HG02678 (cell line): ENCODE measurements at regions not wholly inside any gene's neighbourhood (a gene's known extent, or its start where the extent isn't known, plus 50 kb on each side); places are given as distances from the start of the nearest gene placed in this dataset.

Experiments used
- ATAC-seq: cut with Tn5 transposase; IDR thresholded peaks from one replicate; pipeline ENCODE4 v1.9.1; 2021; ENCODE audit warnings: mild to moderate bottlenecking, moderate library complexity; ENCODE audit not compliant: unreplicated experiment

DNA sequence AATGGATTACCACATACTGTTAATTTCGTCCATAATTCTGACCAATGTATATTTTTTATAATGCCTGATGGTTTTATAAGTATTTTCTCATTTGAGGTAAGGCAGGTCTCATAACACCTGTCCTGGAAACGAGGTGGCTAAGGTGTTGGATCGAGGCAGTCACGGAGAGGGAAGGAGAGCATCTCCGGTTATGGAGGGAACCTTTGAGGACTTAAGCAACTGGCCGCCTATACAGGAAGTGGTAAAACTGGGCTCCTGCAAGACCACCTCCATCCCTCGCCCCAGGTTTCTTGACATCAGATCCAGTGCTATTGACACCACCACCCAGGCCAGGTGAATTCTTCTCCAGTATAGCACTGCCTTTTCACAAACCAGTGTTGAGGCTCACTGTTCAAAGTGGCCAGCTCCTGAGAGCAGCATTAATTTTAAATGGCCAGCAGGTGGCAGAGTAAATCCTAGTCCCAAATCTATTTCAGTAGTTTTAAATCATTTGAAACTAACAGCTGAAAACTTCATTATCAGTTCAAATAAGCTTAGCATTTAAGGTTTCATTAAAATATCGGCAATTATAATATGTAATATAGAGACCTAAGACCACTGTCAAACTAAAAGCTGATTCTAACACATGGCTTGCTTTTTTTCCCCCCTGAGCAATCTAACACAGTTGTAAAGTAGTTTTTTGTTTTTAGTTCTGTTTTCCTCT is 100.8 kb downstream of the PPM1A start:
- ATAC-seq = peak; percentile 57

GRCh38 chr14:60350366-60350720 is 101.3 kb downstream of the PPM1A start:
- ATAC-seq = no peak

DNA sequence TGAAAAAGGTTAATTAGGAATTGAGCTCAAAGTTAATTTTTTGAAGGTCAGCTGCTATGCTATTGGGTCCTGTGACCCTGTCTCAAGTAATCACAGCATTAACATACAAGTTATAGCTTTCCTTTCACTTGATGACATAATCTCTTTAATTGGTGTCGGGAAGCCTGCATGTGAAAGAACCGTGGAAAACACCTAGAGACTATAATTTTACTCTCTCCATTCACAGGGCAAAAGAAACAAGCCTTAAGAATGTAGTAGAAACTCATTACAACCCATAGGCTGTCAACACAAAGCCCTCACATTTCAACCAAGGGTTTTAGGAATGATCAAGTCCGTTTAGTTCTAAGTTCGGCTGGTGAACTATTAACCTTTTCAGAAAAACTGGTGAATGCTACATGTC is 104.4 kb downstream of the PPM1A start:
- ATAC-seq = no peak

GRCh38 chr14:60355768-60356167 is 106.7 kb downstream of the PPM1A start:
- no peak for ATAC-seq

- ATAC-seq = no peak
Observed at GRCh38 chr14:60356386-60356785, 107.4 kb downstream of the PPM1A start.

DNA sequence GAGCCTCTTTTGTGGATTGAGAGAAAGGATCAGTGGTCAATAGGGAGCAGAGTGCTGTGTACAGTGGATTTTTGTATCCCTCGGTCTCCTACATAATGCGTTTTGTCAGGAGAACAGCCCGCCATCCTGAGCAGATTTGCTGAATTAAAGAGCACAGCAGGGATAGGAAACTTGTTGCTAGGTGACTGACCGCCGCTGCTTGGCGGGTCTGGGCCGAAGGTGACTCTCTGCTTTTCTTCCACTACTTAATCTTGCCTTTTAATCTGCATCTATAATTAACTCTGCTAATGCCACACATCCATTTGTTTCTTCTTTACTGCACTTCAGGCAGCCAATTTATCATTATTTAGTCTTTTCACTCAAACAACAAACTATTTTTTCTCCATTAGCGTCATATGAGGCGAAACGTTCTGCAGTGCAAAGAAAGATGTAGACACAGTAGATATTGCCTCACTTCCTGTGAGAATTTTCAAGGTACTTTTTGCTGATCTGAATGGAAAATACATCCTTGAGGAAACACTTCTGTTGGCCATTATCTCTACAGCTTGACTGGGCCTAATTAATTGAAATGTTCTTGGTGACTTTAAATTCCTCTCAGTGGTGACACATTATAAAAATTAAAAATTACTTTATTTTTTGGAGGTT is 108.0 kb downstream of the PPM1A start:
- no peak for ATAC-seq

GRCh38 chr14:60357551-60358149 is 108.6 kb downstream of the PPM1A start:
- no peak for ATAC-seq

- ATAC-seq = no peak
Observed at GRCh38 chr14:60363275-60363674, 114.3 kb downstream of the PPM1A start.

DNA sequence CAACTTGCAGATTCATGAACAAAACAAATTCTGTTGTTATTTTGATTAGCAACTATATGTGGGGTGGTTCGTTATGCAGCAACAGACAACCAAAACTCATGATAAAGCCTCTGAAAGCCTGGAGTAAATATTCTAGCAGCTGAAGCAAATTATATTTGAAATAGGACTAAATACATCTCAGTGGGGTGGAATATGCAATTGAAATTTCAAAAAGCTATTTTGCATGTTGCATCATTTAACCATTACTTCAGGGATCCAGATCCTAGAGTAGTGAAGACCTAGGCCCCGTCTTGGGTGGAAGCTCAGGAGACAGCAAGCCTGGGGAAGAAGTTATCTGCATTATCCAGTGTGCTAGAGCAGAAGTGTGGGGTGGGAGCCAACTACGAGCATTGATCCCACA is 114.7 kb downstream of the PPM1A start:
- no peak for ATAC-seq

GRCh38 chr14:60381909-60382308 is 104.0 kb downstream of the C14orf39 start:
- ATAC-seq = no peak
